ENCODE measurements at regions not wholly inside any gene's neighbourhood (a gene's known extent, or its start where the extent isn't known, plus 50 kb on each side); places are given as distances from the start of the nearest gene placed in this dataset.

GRCh38 chr2:120902592-120902991 lies 166.9 kb downstream of the GLI2 start:
- Histone ChIP-seq H3K27ac (ENCODE audit: low read length) (no peak overlapping the region), H3K9me3 (ENCODE audit: control insufficient read depth in 2 of 2, low read length in 2 of 2) (no peaks in the 10 kb centered on the region), H3K4me1 (ENCODE audit: control insufficient read depth, insufficient read depth, low read length) (peaks cover 44% of the 10 kb centered on the region), H3K36me3 (ENCODE audit: control insufficient read depth in 2 of 2, insufficient read depth in 2 of 2, low read length in 2 of 2) (no peaks in the 10 kb centered on the region), H3K27me3 (ENCODE audit: control insufficient read depth in 1 of 2, insufficient read depth in 2 of 2, low read length in 2 of 2) (no peaks in the 10 kb centered on the region), H3K4me3 (ENCODE audit: low read length in 2 of 2) (no peak overlapping the region), H3K9ac (ENCODE audit: low read length in 2 of 2) (no peak overlapping the region)

- peaks cover 35% of the 10 kb centered on the region for H3K4me1 ChIP-seq (ENCODE audit: control insufficient read depth, insufficient read depth, low read length)
- H3K27ac ChIP-seq (ENCODE audit: low read length), result peak overlapping the region; percentile 18
- H3K4me3 ChIP-seq (ENCODE audit: low read length in 2 of 2), result no peak overlapping the region
- H3K36me3 ChIP-seq (ENCODE audit: control insufficient read depth in 2 of 2, insufficient read depth in 2 of 2, low read length in 2 of 2), result no peaks in the 10 kb centered on the region
- H3K27me3 ChIP-seq (ENCODE audit: control insufficient read depth in 1 of 2, insufficient read depth in 2 of 2, low read length in 2 of 2), result no peaks in the 10 kb centered on the region
- H3K9me3 ChIP-seq (ENCODE audit: control insufficient read depth in 2 of 2, low read length in 2 of 2), result no peaks in the 10 kb centered on the region
- H3K9ac ChIP-seq (ENCODE audit: low read length in 2 of 2), result peak overlapping the region in 1 of 2 donors; percentile 36
These were observed 168.7 kb downstream of the GLI2 start for GRCh38 chr2:120904379-120904778.

GRCh38 chr2:120904830-120905234 lies 169.2 kb downstream of the GLI2 start:
- no peak overlapping the region for H3K9ac ChIP-seq (ENCODE audit: low read length in 2 of 2)
- no peaks in the 10 kb centered on the region for H3K27me3 ChIP-seq (ENCODE audit: control insufficient read depth in 1 of 2, insufficient read depth in 2 of 2, low read length in 2 of 2)
- H3K4me3 ChIP-seq (ENCODE audit: low read length in 2 of 2), result no peak overlapping the region
- H3K27ac ChIP-seq (ENCODE audit: low read length), result peak overlapping the region; percentile 18
- peaks cover 30% of the 10 kb centered on the region for H3K4me1 ChIP-seq (ENCODE audit: control insufficient read depth, insufficient read depth, low read length)
- no peaks in the 10 kb centered on the region for H3K9me3 ChIP-seq (ENCODE audit: control insufficient read depth in 2 of 2, low read length in 2 of 2)
- H3K36me3 ChIP-seq (ENCODE audit: control insufficient read depth in 2 of 2, insufficient read depth in 2 of 2, low read length in 2 of 2), result no peaks in the 10 kb centered on the region

- peaks cover 28% of the 10 kb centered on the region for H3K4me1 ChIP-seq (ENCODE audit: control insufficient read depth, insufficient read depth, low read length)
- H3K9me3 ChIP-seq (ENCODE audit: control insufficient read depth in 2 of 2, low read length in 2 of 2), result no peaks in the 10 kb centered on the region
- H3K36me3 ChIP-seq (ENCODE audit: control insufficient read depth in 2 of 2, insufficient read depth in 2 of 2, low read length in 2 of 2), result no peaks in the 10 kb centered on the region
- H3K27ac ChIP-seq (ENCODE audit: low read length), result no peak overlapping the region
- no peak overlapping the region for H3K9ac ChIP-seq (ENCODE audit: low read length in 2 of 2)
- H3K27me3 ChIP-seq (ENCODE audit: control insufficient read depth in 1 of 2, insufficient read depth in 2 of 2, low read length in 2 of 2), result no peaks in the 10 kb centered on the region
- no peak overlapping the region for H3K4me3 ChIP-seq (ENCODE audit: low read length in 2 of 2)
These were observed 169.6 kb downstream of the GLI2 start for GRCh38 chr2:120905298-120905697.

- no peaks in the 10 kb centered on the region for H3K27me3 ChIP-seq (ENCODE audit: control insufficient read depth in 1 of 2, insufficient read depth in 2 of 2, low read length in 2 of 2)
- H3K36me3 ChIP-seq (ENCODE audit: control insufficient read depth in 2 of 2, insufficient read depth in 2 of 2, low read length in 2 of 2), result no peaks in the 10 kb centered on the region
- no peaks in the 10 kb centered on the region for H3K9me3 ChIP-seq (ENCODE audit: control insufficient read depth in 2 of 2, low read length in 2 of 2)
- no peak overlapping the region for H3K4me3 ChIP-seq (ENCODE audit: low read length in 2 of 2)
- peaks cover 25% of the 10 kb centered on the region for H3K4me1 ChIP-seq (ENCODE audit: control insufficient read depth, insufficient read depth, low read length)
- no peak overlapping the region for H3K27ac ChIP-seq (ENCODE audit: low read length)
- no peak overlapping the region for H3K9ac ChIP-seq (ENCODE audit: low read length in 2 of 2)
These were observed 170.3 kb downstream of the GLI2 start for GRCh38 chr2:120905824-120906571.

- H3K4me1 ChIP-seq (ENCODE audit: control insufficient read depth, insufficient read depth, low read length), result peaks cover 27% of the 10 kb centered on the region
These were observed 171.2 kb downstream of the GLI2 start for GRCh38 chr2:120906914-120907313.

GRCh38 chr2:120907822-120908221 lies 172.2 kb downstream of the GLI2 start:
- Histone ChIP-seq H3K4me1 (ENCODE audit: control insufficient read depth, insufficient read depth, low read length) (peaks cover 27% of the 10 kb centered on the region), H3K9me3 (ENCODE audit: control insufficient read depth in 2 of 2, low read length in 2 of 2) (no peaks in the 10 kb centered on the region), H3K9ac (ENCODE audit: low read length in 2 of 2) (no peak overlapping the region), H3K36me3 (ENCODE audit: control insufficient read depth in 2 of 2, insufficient read depth in 2 of 2, low read length in 2 of 2) (no peaks in the 10 kb centered on the region), H3K4me3 (ENCODE audit: low read length in 2 of 2) (no peak overlapping the region), H3K27ac (ENCODE audit: low read length) (no peak overlapping the region), H3K27me3 (ENCODE audit: control insufficient read depth in 1 of 2, insufficient read depth in 2 of 2, low read length in 2 of 2) (no peaks in the 10 kb centered on the region)

More at GRCh38 chr2:120906914-120907313, 171.2 kb downstream of the GLI2 start:
- no peak overlapping the region for H3K9ac ChIP-seq (ENCODE audit: low read length in 2 of 2)
- no peak overlapping the region for H3K4me3 ChIP-seq (ENCODE audit: low read length in 2 of 2)
- H3K36me3 ChIP-seq (ENCODE audit: control insufficient read depth in 2 of 2, insufficient read depth in 2 of 2, low read length in 2 of 2), result no peaks in the 10 kb centered on the region
- H3K27me3 ChIP-seq (ENCODE audit: control insufficient read depth in 1 of 2, insufficient read depth in 2 of 2, low read length in 2 of 2), result no peaks in the 10 kb centered on the region
- H3K27ac ChIP-seq (ENCODE audit: low read length), result no peak overlapping the region
- H3K9me3 ChIP-seq (ENCODE audit: control insufficient read depth in 2 of 2, low read length in 2 of 2), result no peaks in the 10 kb centered on the region

GRCh38 chr2:120908314-120908975 lies 172.8 kb downstream of the GLI2 start:
- Histone ChIP-seq H3K27me3 (ENCODE audit: control insufficient read depth in 1 of 2, insufficient read depth in 2 of 2, low read length in 2 of 2) (no peaks in the 10 kb centered on the region), H3K9me3 (ENCODE audit: control insufficient read depth in 2 of 2, low read length in 2 of 2) (no peaks in the 10 kb centered on the region), H3K27ac (ENCODE audit: low read length) (no peak overlapping the region), H3K36me3 (ENCODE audit: control insufficient read depth in 2 of 2, insufficient read depth in 2 of 2, low read length in 2 of 2) (no peaks in the 10 kb centered on the region), H3K9ac (ENCODE audit: low read length in 2 of 2) (no peak overlapping the region), H3K4me3 (ENCODE audit: low read length in 2 of 2) (no peak overlapping the region), H3K4me1 (ENCODE audit: control insufficient read depth, insufficient read depth, low read length) (peaks cover 26% of the 10 kb centered on the region)

GRCh38 chr2:120909102-120909501 lies 173.4 kb downstream of the GLI2 start:
- Histone ChIP-seq H3K4me3 (ENCODE audit: low read length in 2 of 2) (no peak overlapping the region), H3K27me3 (ENCODE audit: control insufficient read depth in 1 of 2, insufficient read depth in 2 of 2, low read length in 2 of 2) (no peaks in the 10 kb centered on the region), H3K9me3 (ENCODE audit: control insufficient read depth in 2 of 2, low read length in 2 of 2) (no peaks in the 10 kb centered on the region), H3K27ac (ENCODE audit: low read length) (no peak overlapping the region), H3K9ac (ENCODE audit: low read length in 2 of 2) (no peak overlapping the region), H3K36me3 (ENCODE audit: control insufficient read depth in 2 of 2, insufficient read depth in 2 of 2, low read length in 2 of 2) (no peaks in the 10 kb centered on the region), H3K4me1 (ENCODE audit: control insufficient read depth, insufficient read depth, low read length) (peaks cover 24% of the 10 kb centered on the region)

- H3K9me3 ChIP-seq (ENCODE audit: control insufficient read depth in 2 of 2, low read length in 2 of 2), result no peaks in the 10 kb centered on the region
- H3K4me1 ChIP-seq (ENCODE audit: control insufficient read depth, insufficient read depth, low read length), result peaks cover 24% of the 10 kb centered on the region
- H3K4me3 ChIP-seq (ENCODE audit: low read length in 2 of 2), result no peak overlapping the region
- no peak overlapping the region for H3K9ac ChIP-seq (ENCODE audit: low read length in 2 of 2)
- no peaks in the 10 kb centered on the region for H3K36me3 ChIP-seq (ENCODE audit: control insufficient read depth in 2 of 2, insufficient read depth in 2 of 2, low read length in 2 of 2)
- H3K27me3 ChIP-seq (ENCODE audit: control insufficient read depth in 1 of 2, insufficient read depth in 2 of 2, low read length in 2 of 2), result no peaks in the 10 kb centered on the region
- H3K27ac ChIP-seq (ENCODE audit: low read length), result no peak overlapping the region
These were observed 174.5 kb downstream of the GLI2 start for GRCh38 chr2:120910164-120910563.
